ENCODE measurements at regions not wholly inside any gene's neighbourhood (a gene's known extent, or its start where the extent isn't known, plus 50 kb on each side); places are given as distances from the start of the nearest gene placed in this dataset.

DNA sequence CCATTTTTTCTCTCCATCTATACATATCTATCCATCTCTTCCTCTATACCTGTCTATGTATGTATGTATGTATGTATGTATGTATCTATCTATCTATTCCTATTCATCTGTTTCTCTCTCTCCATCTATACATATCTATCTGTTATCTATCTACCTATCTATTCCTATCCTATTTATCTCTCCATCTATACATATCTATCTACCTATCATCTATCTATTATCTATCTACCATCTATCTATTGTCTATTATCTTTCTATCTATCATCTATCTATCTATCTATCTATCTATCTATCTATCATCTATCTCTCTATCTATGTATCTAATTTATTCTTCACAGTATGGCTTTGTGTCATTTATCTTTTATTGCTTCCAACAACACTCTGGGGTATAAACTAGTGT lies 1124.4 kb downstream of the TYW1 start:
- no peak for TF ChIP-seq POLR2AphosphoS5 (IDR thresholded peaks at IDR 0.05)
- TF ChIP-seq, protein P1, sequence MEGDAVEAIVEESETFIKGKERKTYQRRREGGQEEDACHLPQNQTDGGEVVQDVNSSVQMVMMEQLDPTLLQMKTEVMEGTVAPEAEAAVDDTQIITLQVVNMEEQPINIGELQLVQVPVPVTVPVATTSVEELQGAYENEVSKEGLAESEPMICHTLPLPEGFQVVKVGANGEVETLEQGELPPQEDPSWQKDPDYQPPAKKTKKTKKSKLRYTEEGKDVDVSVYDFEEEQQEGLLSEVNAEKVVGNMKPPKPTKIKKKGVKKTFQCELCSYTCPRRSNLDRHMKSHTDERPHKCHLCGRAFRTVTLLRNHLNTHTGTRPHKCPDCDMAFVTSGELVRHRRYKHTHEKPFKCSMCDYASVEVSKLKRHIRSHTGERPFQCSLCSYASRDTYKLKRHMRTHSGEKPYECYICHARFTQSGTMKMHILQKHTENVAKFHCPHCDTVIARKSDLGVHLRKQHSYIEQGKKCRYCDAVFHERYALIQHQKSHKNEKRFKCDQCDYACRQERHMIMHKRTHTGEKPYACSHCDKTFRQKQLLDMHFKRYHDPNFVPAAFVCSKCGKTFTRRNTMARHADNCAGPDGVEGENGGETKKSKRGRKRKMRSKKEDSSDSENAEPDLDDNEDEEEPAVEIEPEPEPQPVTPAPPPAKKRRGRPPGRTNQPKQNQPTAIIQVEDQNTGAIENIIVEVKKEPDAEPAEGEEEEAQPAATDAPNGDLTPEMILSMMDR (IDR thresholded peaks at IDR 0.05) = no peak
- no peak for TF ChIP-seq POLR2A (IDR thresholded peaks at IDR 0.05)
